GM18520 (cell line): ENCODE measurements at regions not wholly inside any gene's neighbourhood (a gene's known extent, or its start where the extent isn't known, plus 50 kb on each side); places are given as distances from the start of the nearest gene placed in this dataset.

Experiments used
- ATAC-seq: cut with Tn5 transposase; IDR thresholded peaks from one replicate; pipeline ENCODE4 v1.9.1; 2021; ENCODE audit not compliant: unreplicated experiment

GRCh38 chr6:14453712-14454472 is 336.3 kb downstream of the CD83 start:
- no peak for ATAC-seq

GRCh38 chr6:14454473-14454775 is 336.9 kb downstream of the CD83 start:
- ATAC-seq: no peak

- ATAC-seq: no peak
These were observed 337.9 kb downstream of the CD83 start for GRCh38 chr6:14455427-14455826.

- no peak for ATAC-seq
These were observed 338.5 kb downstream of the CD83 start for GRCh38 chr6:14455876-14456648.

GRCh38 chr6:14456941-14457340 is 339.4 kb downstream of the CD83 start:
- ATAC-seq: no peak

GRCh38 chr6:14458669-14459266 is 341.2 kb downstream of the CD83 start:
- ATAC-seq: no peak

- no peak for ATAC-seq
These were observed 341.7 kb downstream of the CD83 start for GRCh38 chr6:14459315-14459714.

GRCh38 chr6:14460556-14460955 is 343.0 kb downstream of the CD83 start:
- ATAC-seq: no peak

GRCh38 chr6:14462135-14462534 is 344.6 kb downstream of the CD83 start:
- no peak for ATAC-seq

GRCh38 chr6:14462566-14462965 is 345.0 kb downstream of the CD83 start:
- no peak for ATAC-seq

- no peak for ATAC-seq
These were observed 345.5 kb downstream of the CD83 start for GRCh38 chr6:14463110-14463509.

- no peak for ATAC-seq
These were observed 346.5 kb downstream of the CD83 start for GRCh38 chr6:14464055-14464454.

GRCh38 chr6:14464716-14465115 is 347.1 kb downstream of the CD83 start:
- no peak for ATAC-seq

- ATAC-seq: no peak
These were observed 348.7 kb downstream of the CD83 start for GRCh38 chr6:14466278-14466677.

GRCh38 chr6:14467591-14467990 is 350.0 kb downstream of the CD83 start:
- ATAC-seq: no peak

GRCh38 chr6:14468647-14469321 is 351.2 kb downstream of the CD83 start:
- ATAC-seq: no peak

GRCh38 chr6:14470101-14470500 is 352.5 kb downstream of the CD83 start:
- ATAC-seq: no peak

- no peak for ATAC-seq
These were observed 353.1 kb downstream of the CD83 start for GRCh38 chr6:14470671-14471070.

- no peak for ATAC-seq
These were observed 354.8 kb downstream of the CD83 start for GRCh38 chr6:14472255-14472985.

- ATAC-seq: no peak
These were observed 355.4 kb downstream of the CD83 start for GRCh38 chr6:14472986-14473337.

GRCh38 chr6:14474816-14475215 is 357.2 kb downstream of the CD83 start:
- no peak for ATAC-seq
